LoVo (cell line): ENCODE measurements at regions not wholly inside any gene's neighbourhood (a gene's known extent, or its start where the extent isn't known, plus 50 kb on each side); places are given as distances from the start of the nearest gene placed in this dataset.
"Not testable (repeated sequence)": the region's sequence is repeated elsewhere in the genome, so short reads cannot be mapped to it uniquely, and the experiment has no call there.

Source experiments
- DNase-seq: peaks from one replicate; pipeline ENCODE4 v3.0.0-alpha.2; 2016; ENCODE audit warnings: low spot score

GRCh38 chr10:123318516-123318915 lies 164.3 kb downstream of the BUB3 start:
- DNase-seq: no peak

DNA sequence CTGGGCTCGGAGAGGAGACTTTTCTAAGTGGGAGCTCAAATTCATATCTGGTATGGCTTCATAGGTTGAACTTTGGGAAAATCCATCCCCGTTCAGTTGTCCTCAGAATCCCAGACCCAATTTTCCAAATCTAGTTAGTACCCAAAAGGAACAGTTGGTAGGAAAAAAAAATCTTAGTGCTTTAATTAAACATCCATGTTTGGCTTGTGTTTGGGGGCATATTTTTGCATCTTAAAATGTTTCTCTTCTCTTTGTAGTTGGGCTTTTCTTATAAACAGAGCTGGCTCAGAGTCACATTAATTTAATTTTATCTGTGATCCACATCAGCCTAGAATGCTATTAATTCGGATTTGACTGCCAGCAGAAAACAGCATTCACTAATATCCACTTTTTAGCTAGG lies 165.9 kb downstream of the BUB3 start:
- DNase-seq: no peak

GRCh38 chr10:123323884-123324283 lies 169.7 kb downstream of the BUB3 start:
- no peak for DNase-seq

DNA sequence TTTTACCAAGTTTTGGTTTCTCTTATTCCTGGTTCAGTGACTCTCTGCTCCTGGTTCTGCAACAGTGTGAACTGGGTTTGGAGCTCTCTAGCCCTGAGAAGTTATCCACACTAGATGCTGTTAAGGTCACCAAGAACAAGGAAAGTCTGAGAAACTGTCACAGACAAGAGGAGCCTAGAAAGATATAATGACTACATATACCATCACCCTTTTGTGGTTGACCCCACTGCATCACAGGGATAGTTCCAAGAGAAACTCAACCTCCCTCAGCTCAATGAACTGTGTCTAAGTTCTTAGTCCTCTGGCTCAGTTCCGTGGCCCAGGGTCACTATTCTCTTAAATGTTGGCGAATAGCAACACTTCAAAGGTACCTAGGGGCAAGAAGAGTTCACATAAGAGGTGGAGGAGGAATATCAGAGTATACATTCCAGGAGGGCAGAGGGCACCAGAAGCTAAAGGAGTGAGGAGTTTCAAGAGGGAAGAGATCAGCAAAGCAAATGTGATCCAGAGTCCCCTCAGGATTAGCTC lies 171.5 kb downstream of the BUB3 start:
- DNase-seq: no peak

DNA sequence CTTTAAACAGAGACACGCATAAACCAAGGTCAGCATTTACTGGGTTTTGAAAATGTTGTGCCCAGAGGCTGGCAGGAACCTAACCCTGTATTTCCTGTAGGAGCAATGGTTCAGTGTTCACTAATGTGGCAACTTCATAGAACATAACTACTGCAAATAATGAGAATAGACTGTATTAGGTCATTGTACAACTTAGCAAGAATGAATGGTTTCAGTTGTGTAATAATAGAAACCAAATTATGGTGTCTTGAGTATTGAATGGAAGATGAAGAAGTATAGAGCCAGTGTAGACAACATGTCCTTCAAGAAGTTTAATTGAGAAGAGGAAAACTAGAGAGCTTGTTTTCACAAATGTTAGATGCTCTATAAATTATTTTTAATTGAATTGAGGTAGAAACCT lies 172.5 kb downstream of the BUB3 start:
- DNase-seq: no peak

DNA sequence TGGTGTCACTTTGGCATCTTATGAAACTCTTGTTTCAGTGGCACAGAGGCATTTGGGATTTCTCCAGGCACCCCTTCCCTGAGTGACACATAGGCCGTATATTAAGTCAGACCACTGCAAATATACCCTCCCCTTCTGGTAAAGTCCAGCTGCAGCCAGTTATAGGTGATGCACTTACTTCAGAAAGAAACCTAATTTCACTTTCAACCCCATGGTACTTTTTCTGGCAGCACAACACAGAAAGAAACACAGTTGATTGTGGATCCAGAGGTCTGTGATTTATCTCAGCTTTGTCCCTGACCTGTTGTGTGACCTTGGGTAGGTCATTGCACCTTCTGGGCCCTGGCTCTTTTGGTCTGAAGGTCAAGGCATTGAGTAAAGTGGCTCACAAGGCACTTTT lies 173.2 kb downstream of the BUB3 start:
- DNase-seq: no peak

DNA sequence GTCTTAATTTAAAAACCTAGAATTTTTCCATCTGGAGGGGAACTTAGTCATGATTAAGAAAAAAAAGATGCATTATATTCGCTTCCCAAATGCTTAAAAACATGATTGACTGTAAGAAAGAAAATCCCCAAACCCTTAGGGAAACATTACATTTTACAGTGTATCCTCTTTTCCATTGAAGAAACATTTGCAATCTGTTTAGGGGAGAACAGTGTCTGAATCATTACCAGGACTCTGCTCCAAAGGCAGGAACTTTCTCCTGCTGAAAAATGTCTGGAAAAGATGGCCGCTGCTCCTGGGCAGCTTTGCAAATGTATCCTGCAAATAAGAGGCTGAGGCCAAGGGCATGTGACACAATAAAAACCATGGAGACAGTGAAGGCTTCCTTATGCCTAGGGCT lies 173.7 kb downstream of the BUB3 start:
- no peak for DNase-seq

DNA sequence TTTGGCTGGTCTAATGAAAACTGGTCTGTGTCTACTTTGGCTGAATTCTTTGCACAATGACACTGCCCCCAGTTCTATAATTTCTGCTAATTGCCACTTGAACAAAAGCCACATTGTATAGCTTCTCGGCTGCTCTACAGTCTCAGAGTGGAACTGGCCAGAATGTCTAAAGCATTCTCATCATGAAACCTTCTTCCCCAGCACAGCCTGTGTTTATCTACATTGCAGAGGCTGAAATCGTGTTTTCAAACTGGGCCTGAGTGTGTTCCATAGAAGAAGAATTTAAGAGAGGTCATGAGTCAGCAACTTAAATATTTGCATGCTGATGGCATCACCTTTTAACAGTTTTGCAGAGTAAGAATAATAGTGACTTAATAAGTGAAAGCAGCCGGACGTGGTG lies 177.2 kb downstream of the BUB3 start:
- no peak for DNase-seq

DNA sequence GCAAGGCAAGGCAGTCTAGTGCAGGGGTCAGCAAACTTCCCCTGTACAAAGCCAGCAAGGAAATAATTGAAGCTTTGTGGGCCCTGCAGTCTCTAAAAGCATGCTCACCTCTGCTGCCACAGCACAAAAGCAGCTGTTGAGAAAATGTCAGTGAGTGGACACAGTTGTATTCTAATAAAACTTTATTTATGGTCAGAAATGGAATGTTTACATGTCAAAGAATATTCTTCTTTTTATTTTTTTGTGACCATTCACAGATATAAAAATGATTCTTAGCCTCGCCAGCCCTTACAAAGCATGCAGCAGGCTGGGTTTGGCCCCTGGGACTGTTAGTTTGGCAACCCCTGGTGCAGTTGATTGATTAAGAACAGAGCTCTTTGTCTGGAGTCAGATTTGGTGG lies 192.4 kb downstream of the BUB3 start:
- no peak for DNase-seq

GRCh38 chr10:123348691-123349572 lies 194.7 kb downstream of the BUB3 start:
- no peak for DNase-seq

- no peak for DNase-seq
Measured at GRCh38 chr10:123351715-123352114, 197.5 kb downstream of the BUB3 start.

DNA sequence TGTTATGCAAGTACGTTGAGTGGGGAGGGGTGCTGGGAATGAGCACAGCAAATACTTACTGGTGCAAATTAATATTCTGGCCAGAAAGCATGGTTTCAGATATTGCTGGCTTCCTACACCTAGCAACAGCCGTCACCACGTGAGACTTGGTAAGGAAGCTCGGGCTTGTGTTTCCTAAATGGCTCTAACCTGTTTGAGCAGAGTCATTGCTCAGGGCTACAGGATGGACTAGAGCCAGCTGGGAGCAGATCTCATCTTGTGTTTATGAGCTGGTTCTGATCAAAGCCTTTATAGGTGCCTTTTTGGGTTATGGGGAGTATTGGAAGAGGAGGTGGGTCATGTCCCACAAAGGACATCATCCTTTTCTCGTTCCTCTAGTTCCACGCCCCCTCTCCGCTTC lies 200.3 kb downstream of the BUB3 start:
- DNase-seq: no peak

- no peak for DNase-seq
Measured at GRCh38 chr10:123355748-123356481, 201.7 kb downstream of the BUB3 start.

DNA sequence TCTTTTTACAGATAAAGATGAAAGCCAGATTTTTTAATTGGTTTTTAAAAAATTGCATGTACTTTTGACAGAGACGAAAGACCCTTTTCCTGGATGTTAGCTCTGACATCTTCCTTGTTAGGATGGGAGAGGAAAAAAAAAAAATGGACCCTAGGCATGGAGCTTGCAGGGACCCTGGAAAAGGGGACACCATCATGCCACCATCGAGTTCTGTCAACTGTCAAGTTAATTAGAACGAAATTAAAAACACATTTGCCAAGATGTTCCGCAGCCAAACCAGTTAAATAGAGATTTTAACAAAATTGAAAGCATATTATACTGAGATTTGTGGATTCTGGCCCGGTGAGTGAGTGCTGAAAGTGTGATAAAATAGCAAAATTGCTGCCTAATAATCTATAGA lies 202.6 kb downstream of the BUB3 start:
- DNase-seq: no peak

DNA sequence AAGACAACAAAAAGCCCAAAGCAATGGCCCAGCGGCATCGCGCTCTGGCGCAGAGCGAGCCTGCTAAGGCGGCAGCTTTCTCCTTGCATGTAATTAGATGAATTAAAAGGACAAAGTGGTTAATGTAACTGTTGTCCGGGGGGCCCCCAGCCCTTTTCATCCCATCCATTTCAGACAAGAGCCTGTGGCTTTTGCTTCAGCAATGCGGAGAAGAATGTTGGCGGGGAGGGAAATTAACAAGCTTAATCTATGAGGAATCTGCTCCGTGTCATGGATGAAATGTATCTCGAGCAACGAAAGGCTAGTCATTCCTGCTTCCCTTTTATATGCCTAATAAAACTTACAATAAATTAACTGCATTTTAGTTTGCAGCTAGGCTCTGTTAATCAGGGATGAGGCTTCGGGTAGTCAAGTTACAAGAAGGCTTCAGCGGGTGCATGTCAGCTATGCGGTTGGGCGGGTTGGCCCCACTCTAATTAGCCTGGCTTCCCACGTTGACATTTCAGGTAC lies 203.3 kb downstream of the BUB3 start:
- DNase-seq: no peak

DNA sequence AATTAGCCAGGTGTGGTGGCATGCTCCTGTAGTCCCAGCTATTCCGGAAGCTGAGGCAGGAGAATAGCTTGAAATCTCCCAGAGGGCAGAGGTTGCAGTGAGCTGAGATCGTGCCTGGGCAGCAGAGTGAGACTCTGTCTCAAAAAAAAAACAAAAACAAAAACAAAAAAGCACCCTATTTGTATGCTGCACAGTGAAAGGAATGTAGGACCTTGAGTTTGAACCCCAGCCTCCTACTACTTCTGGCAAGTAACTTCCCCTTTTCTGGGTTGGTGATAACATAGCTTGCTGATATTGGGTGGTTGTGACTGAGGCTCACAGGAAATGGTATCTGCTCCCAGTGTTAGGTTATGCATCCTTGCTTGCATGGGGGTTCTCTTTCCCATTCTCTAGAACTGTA lies 205.3 kb downstream of the BUB3 start:
- no peak for DNase-seq

DNA sequence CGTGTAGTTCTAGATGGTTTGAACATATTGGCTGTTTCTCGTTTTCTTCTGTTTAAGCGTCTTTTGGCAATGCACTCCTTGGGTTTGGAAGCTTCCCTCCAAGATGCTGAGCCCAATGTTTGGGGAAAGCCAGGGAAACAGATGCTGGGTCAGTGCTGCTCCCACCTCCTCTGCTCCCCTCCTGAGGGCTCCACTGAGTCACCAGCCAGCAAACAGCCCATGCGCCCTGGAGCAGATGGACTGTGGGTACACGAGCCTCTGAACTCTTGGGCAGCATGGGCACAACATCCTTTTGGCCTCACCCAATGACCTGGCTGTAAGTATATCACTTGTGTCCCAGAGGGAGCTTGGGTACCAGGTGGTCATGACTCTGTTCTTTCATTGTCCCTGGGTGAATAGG lies 207.6 kb downstream of the BUB3 start:
- DNase-seq: no peak

GRCh38 chr10:123367195-123367594 lies 213.0 kb downstream of the BUB3 start:
- no peak for DNase-seq

DNA sequence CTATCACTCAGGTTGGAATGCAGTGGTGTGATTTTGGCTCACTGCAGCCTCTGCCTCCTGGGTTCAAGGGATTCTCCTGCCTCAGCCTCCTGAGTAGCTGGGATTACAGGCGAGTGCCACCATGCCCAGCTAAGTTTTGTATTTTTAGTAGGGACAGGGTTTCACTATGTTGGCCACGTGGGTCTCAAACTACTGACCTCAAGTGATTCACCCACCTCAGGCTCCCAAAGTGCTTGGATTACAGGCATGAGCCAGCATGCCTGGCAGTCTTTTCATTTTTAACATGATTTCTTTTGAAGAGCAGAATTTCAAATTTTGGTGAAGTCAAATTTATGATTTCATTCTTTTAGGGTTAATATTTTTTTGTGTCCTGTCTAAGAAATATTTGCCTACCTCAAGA lies 217.4 kb downstream of the BUB3 start:
- DNase-seq: not testable (repeated sequence)

DNA sequence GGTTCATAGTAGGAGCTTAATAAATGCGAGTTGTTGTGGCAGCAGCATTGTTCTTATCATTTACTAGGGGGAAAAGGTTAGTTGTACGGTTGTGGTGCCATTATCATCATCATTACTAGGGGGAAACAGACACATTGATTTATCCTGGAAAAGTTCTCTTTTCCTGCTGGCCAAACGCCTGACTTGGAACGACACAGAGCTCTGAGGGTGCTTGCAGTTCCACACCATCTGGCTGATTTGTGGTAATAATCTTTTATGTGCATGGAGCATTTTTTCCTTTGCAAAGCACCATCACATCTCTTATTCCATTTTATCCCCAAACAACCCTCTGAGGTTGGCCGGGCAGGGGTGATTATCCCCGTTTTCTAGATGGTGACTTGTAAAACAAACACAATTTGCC lies 219.4 kb downstream of the BUB3 start:
- DNase-seq: no peak

DNA sequence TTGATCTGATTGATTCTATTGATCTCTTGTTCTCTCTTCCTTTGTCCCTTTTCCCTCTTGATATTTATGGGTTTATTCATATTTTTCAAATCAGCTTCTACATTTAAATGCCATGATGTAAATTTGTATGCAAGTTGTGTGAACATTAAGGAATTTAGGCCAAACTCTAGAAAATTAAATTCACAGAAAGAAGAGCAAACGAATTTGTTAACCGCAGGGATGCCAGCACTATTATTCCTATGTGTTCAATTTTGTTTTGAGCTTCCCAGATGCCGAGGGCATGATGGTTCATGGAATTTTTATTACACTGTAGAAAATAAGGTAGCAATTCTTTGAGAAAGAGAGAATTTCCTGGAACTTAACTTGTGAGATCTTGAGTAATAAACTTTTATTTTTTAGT lies 220.9 kb downstream of the BUB3 start:
- DNase-seq: no peak

DNA sequence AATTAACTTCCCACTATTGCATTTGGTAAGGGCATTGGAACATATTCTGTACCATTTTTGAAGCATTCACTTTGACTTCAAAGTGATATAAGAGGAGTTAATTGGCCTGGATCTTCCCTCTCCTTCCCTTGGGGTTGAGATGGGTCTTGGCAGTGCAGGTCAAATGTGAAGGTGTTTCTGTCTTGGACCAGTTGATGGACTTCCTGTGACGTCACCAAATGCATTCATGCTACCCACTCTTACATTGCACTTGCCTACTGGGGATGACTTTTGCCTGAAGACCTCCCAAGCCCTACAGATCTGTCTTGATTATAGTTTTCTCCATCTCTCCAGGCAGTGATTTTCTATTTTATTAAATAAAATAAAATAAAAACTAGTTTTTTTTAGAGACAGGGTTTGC lies 221.5 kb downstream of the BUB3 start:
- DNase-seq: no peak

- DNase-seq: no peak
Measured at GRCh38 chr10:123377883-123378282, 223.7 kb downstream of the BUB3 start.
